ENCODE measurements at regions not wholly inside any gene's neighbourhood (a gene's known extent, or its start where the extent isn't known, plus 50 kb on each side); places are given as distances from the start of the nearest gene placed in this dataset.

DNA sequence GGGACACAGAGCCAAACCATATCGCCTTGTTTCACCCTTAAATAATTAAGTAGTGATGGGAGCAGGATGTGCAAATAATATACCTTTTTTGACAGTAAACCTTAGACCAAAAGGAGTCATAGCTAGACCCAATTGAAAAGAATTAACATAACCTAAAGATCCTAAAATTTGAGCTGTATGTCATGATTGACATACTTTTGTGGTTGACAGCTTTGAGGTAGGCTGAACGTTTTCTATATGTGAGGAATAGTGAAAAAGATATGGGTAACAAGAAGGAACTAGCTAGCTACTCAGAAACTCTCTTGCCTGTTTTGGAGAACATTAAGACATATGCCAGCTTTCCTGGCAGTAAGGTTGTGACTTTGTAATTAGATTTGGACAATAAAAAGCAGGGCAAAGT lies 320.6 kb downstream of the KCNC2 start:
- TF ChIP-seq, protein P1, sequence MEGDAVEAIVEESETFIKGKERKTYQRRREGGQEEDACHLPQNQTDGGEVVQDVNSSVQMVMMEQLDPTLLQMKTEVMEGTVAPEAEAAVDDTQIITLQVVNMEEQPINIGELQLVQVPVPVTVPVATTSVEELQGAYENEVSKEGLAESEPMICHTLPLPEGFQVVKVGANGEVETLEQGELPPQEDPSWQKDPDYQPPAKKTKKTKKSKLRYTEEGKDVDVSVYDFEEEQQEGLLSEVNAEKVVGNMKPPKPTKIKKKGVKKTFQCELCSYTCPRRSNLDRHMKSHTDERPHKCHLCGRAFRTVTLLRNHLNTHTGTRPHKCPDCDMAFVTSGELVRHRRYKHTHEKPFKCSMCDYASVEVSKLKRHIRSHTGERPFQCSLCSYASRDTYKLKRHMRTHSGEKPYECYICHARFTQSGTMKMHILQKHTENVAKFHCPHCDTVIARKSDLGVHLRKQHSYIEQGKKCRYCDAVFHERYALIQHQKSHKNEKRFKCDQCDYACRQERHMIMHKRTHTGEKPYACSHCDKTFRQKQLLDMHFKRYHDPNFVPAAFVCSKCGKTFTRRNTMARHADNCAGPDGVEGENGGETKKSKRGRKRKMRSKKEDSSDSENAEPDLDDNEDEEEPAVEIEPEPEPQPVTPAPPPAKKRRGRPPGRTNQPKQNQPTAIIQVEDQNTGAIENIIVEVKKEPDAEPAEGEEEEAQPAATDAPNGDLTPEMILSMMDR (conservative IDR thresholded peaks at IDR 0.05 in 1 of 2, IDR thresholded peaks at IDR 0.05 in 1 of 2; ENCODE audit: low read depth in 1 of 2, low read length in 2 of 2) = no peak
- no peak for TF ChIP-seq EZH2 (IDR thresholded peaks at IDR 0.05; ENCODE audit: low read length, missing control alignments)
